Loucy (cell line): ENCODE measurements at regions not wholly inside any gene's neighbourhood (a gene's known extent, or its start where the extent isn't known, plus 50 kb on each side); places are given as distances from the start of the nearest gene placed in this dataset.

ENCODE experiments used
- CTCF ChIP-seq: fragments of 200-600 bp; sonication (generic); conservative IDR thresholded peaks from 2 replicates; pipeline ENCODE4 v1.5.1; 2014; ENCODE audit warnings: mild to moderate bottlenecking, antibody characterized with exemption, low read length
- EZH2phosphoT487 ChIP-seq: fragments of 200-600 bp; IDR thresholded peaks from 2 replicates; pipeline ENCODE4 v1.6.1; 2018; ENCODE audit warnings: antibody characterized with exemption, mild to moderate bottlenecking, moderate library complexity, borderline replicate concordance

GRCh38 chr5:97553604-97554452 is 370.8 kb upstream of the RIOK2 start:
- TF ChIP-seq CTCF (no peak), EZH2phosphoT487 (no peak)
